ENCODE measurements at regions not wholly inside any gene's neighbourhood (a gene's known extent, or its start where the extent isn't known, plus 50 kb on each side); places are given as distances from the start of the nearest gene placed in this dataset.

DNA sequence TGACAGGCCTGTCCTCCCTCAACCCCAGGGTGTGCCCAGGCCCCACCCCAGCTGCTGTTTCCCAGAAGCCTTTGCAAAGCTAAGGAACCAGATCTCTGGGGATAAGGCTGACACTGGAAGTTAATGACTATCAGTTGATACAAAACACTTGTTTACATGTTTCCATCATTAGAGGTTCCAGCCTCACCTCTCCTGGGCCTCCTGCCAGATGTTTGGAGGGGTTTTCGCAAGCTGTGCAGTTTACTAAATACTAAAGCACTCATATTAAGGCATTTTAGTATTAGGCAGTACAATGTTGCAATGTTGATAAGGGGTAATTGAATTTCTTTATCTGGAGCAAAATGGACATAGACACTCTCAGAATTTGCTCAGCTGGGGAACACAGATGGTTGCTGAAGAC is 218.7 kb downstream of the INSC start:
- TF ChIP-seq CTCF (IDR thresholded peaks at IDR 0.05) (no peak), POLR2AphosphoS5 (IDR thresholded peaks at IDR 0.05) (no peak), EP300 (IDR thresholded peaks at IDR 0.05) (no peak), POLR2A (IDR thresholded peaks at IDR 0.05) (no peak)
